DMS53 (cell line): ENCODE measurements at regions not wholly inside any gene's neighbourhood (a gene's known extent, or its start where the extent isn't known, plus 50 kb on each side); places are given as distances from the start of the nearest gene placed in this dataset.
"Not testable (repeated sequence)": the region's sequence is repeated elsewhere in the genome, so short reads cannot be mapped to it uniquely, and the experiment has no call there.

Source experiments
- DNase-seq: peaks from one replicate; lab custom pipeline; 2025; lab: John Stamatoyannopoulos, UW

DNA sequence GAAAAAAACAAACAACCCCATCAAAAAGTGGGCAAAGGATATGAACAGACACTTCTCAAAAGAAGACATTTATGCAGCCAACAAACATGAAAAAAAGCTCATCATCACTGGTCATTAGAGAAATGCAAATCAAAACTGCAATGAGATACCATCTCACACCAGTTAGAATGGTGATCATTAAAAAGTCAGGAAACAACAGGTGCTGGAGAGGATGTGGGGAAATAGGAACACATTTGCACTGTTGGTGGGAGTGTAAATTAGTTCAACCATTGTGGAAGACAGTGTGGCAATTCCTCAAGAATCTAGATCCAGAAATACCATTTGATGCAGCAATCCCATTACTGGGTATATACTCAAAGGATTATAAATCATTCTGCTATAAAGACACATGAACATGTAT, 85.5 kb upstream of the WSB1 start:
- not testable (repeated sequence) for DNase-seq

DNA sequence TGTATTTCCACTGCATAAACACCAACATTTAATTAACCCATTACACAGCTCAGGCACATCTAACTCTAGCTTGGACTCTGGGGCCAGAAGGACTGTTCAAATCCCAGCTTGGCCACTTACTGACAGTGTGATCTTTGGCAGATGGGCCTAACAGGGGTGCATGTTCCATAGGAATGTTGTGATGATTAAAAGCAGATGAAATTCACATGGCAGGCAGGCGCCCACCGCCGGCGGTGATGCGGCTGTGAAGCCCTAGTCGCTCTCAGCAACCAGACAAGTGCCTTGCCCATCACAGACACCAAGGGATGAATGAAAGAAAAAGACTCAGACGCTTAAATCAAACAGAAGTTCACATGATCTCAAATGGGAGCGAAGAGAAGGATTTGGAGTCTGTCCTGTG, 84.6 kb upstream of the WSB1 start:
- no peak for DNase-seq

DNA sequence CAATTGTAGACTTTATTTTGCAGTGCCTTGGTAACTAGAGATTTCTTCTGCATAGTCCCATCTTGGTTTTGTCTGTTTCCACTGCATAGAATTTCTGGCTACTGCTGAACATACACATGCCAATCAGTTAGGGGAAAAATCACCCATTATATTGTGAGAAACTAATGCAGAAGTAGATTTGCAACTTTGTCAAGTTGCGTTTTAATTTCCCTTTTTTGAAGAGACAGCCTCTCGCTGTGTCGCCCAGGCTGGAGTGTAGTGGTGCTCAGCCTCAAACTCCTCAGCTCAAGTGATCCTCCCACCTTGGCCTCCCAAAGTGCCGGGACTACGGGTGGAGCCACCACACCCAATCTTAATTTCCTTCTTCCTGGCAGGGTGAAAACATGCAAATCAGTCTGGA, 83.1 kb upstream of the WSB1 start:
- not testable (repeated sequence) for DNase-seq

DNA sequence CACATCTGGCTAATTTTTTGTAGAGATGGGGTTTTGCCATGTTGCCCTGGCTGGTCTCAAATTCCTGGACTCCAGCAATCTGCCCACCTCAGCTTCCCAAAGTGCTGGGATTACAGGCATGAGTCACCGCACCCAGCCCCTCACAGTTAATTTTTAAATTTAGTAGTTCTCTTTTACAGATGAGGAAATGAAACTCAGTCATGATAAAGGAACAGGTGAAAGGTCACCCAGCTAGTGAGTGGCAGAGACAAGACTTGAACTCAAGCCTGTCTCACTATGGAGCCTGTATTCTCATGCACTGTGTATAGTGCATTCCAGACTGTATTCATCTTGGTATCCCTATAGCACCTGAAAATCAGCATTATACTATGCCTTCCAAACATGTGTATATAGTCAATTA, 77.1 kb upstream of the WSB1 start:
- DNase-seq, result no peak

DNA sequence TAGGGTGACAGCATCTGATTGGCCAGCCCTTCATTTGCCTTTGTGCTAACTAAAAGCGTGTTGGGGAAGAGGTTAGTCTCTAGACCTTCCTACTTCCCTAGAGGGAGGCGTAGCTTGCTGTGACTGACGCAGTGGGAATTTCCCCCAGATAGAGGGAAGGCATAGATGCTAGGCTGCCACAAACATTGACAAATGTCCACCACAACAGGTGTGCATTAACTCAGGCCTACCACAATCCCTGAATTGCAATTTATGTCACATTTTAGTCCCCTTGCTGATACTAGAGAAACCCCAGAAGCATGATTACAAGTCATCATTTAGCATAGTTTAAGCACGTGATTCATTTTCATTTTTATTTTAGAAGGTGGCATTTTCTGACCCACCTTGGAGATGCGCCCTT, 76.3 kb upstream of the WSB1 start:
- DNase-seq, result no peak

DNA sequence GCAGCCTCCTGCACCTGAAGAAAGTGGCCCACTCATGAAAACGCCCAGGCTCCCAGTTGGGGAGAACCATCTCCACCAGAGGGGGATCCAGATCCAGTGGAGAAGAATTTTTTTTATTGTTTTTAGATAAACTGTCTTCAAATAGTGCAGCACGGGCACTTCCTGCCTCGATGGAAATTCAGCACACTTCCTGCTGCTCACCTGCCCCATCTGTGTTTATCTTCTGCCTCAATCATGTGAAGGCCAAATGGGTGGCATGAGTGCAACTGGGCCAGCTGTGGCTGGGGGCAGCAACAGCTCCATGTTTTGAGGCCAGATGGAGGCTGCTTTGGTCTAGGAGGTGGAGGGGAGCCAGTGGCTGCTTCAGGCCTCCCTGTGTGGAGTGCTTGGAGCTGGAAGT, 75.9 kb upstream of the WSB1 start:
- no peak for DNase-seq

DNA sequence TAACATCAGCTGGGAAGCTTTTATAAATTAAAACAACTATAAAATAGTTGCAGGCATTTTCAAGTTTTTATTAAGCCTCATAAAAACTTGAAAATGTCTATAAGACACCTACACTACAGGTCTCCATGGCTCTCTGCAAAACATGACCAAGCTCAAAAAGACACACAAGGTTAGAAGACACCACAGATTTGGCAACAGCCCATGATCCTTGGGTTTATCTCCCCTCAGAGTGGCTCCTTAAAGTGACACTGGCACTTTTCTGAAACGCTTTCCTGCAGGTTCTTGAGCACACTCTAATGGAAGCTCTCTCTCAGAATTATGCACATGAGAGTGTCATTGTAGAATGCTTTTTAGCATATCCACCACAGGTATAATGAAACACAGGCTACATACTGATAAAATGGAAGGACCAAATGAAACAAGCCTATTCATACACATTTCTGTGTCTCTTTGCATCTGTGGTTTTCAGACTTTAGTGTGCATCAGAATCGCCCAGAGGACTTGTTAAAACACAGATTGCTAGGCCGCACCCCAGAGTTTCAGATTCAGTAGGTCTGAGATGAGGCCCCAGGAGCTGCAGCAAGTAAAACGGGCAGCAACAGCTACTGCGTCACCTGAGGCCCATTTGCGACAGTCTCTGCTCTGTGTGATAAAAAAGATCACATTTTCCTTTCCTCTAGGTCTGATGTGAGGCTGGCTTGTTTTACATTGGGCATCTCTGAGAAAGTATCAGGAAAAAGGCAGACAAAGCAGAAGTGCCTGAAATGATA, 75.0 kb upstream of the WSB1 start:
- no peak for DNase-seq

DNA sequence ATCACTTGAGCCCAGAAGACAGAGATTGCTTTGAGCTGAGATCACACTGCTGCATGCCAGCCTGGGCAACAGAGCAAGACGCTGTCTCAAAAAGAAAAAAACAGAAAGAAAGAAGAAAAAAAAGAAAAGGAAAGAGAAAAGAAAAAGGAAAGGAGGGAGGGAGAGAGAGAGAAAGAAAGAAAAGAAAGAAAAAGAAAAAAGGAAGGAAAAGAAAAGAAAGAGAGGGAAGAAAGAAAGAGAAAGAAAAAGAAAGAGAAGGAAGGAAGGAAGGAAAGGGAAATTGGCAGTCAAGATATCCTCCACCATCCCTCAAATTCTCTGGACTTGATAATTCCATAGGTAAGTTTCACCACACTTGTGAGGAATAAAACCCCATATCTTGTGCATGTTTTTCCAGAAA, 71.4 kb upstream of the WSB1 start:
- no peak for DNase-seq

DNA sequence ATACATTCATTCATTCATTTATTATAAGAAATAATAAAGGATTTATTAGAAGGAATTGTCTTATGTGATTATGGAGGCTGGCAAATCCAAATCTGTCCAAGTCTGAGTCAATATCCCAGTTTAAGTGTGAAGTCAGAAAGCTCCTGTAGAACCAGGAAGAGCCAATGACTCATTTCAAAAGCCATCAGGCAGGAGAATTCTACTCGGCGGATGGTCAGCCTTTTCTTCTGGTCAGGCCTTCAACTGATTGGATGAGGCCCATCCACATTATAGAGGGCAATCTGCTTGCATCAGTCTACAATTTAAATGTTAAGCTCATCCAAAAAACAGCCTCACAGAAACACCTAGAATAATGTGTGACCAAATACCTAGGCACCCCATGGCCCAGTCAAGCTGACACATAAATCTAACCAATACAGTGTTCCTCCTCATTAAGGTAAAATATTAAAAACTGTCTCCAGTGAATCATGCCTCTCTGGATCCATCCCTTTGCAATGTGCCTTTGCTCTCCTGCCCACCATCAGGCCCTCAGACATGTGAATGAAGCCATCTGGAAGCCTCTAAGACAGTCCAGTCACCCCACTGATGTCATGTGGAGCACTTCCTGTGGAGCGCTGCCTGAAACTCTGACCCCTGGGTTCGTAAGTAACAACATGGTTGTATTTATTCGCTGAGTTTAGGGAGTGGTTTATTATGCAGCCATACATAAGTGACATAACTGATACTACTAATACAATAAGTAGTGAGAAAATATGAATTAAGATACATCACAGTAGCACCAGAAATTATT, 69.2 kb upstream of the WSB1 start:
- DNase-seq, result peak; percentile 64

DNA sequence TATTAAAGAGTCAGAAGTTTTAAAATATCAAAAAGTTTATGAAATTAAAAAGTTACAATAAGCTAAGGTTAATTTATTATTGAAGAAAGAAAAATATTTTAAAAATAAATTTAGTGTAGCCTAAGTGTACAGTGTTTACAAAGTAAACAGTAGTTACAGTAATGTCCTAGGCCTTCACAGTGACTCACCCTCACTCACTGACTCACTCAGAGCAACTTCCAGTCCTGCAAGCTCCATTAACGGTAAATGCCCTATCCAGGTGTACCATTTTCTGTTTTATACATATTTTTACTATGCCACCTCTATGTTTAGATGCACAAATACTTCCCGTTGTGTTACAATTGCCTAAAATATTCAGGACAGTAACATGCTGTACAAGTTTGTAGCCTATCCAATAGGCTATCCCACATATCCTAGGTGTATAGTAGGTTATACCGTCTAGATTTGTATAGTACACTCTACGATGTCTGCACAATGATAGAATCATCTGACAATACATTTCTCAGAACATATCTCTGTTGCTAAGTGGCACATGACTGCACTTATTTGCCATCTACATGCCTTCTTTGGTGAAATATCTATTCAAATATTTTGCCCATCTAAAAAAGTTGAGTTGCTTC, 67.2 kb upstream of the WSB1 start:
- peak; percentile 85 for DNase-seq

DNA sequence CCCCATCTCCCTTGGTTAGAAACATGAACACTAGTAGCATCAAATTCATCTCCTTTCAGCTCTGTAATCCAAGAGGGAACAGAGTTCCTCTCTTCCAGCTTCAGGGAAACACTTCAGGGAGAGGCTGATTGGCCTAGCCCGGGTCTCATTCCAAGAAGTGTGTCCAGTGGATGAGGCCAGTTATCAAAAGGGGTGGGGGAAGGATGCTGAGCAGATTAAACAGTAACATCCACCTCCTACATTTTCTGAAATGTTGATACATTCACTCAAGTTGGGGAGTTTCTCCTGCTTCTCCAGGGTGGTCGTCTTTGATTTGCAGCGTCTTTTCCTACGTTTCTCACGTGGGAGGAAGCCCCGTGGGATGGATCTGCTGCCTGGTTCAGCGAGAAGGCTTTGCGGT, 62.9 kb upstream of the WSB1 start:
- no peak for DNase-seq

DNA sequence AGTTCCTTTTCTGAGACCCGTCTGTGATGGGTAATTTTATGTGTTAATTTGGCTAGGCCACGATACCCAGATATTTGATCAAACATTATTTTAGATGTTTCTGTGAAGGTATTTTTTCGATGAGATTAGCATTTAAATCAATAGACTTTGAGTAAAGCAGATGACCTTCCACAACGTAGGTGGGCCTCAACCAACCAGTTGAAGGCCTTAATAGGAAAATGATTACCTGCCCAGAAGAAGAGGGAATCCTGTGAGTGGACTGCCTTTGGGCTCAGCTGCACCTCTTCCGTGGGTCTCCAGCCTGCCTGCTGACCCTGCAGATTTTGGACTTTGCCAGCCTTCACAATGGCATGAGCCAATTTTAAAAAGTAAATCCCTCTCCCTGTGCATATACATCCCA, 61.6 kb upstream of the WSB1 start:
- DNase-seq, result no peak

DNA sequence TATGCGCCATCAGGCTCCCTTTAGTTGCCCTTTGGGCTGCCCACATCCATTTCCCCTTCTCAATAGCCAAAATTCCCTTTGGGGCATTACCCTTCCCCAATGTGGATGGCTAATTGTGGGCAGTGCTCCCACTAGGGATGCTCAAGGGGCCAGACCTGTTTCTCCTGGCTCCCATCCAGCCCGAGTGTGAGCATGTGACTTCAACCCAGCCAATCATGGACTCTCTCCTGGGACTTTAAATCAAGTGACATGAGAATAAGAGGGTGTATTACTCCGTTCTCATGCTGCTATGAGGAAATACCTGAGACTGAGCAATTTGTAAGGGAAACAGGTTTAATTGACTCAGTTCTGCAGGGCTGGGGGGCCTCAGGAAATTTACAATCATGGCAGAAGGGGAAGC, 60.9 kb upstream of the WSB1 start:
- DNase-seq, result no peak

DNA sequence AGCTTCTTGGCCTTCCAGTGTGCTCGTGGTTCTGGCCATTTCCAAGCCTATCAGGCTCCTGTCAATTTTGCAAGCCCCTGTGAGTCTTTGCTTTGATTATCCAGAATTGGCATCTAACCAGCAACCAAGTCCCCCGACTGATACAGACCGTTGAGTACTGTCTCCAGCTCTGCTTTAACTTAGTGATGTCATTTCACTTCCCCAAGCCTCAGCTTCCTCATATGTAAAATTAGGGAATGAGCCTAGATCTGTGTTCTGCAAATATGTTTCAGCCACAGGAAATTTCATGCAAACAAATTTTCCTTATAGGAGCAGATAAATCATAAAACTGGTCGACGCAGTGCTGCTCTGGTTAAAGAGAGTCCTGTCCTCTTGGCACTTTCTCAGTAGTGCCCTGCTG, 60.1 kb upstream of the WSB1 start:
- no peak for DNase-seq

DNA sequence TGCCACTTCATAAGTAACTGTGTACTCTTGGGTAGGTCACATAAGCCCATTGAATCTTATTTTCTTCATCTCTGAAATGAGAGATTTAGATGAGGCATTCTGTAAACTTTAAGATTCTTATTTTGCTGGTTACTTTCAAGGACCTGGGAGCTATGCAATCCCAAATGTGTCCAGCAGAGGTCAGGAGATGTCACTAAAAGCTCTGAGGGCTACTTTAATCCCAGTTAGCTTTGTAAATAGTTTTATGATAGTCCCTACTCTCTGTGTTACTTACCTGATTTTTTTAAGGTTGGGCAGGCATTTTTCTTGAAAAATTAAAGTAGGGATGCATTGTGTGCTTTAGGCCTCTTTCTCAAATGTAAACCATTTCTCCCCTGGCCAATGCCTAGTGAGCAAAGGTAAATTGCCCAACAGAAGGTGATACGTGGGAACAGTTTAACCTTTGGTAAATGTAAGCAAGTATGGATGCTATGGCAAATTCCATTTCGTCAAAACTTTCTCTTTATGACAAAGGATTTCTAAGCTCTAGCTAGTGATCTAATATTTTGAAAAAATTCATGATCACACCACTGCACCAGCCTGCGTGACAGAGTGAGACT, 57.1 kb upstream of the WSB1 start:
- peak; percentile 85 for DNase-seq

DNA sequence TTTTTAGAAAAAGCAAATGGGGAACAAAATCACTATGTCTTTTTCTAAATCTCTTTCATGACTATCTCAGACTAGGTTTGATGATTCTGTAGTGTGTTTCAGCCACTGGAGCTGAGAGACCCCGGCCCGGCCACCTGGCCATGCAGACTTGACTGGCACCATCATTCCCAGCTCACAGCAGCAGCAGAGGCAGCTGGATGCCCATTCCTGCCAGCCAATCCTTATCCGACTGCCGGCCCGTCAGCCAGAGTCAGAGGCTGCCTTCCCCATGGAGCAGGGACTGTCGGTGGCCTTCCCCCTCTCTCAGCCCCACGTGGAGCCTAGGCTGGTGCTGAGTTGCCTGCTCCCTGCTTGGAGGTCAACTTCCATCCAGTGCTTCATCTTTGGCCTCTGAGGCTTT, 56.0 kb upstream of the WSB1 start:
- DNase-seq, result no peak

DNA sequence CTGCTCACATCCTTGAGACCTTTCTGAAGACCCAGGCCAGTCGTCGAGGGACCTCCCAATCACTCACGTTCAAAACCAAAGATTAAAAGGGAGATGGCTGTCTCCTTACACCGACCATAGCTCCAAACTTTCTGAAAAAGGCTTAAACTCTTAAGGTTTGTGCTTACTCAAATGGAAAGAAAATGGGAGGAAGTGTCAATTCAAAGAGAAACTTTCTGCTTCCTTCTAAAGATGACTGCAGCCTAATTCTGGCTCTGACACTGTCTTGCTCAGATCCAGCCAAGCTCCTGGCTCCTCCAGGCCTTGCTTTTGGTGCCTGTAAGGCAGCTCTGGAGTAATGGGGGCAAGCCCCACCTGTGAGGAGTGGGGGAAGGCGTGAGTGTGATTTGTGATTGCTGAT, 54.9 kb upstream of the WSB1 start:
- DNase-seq, result no peak

DNA sequence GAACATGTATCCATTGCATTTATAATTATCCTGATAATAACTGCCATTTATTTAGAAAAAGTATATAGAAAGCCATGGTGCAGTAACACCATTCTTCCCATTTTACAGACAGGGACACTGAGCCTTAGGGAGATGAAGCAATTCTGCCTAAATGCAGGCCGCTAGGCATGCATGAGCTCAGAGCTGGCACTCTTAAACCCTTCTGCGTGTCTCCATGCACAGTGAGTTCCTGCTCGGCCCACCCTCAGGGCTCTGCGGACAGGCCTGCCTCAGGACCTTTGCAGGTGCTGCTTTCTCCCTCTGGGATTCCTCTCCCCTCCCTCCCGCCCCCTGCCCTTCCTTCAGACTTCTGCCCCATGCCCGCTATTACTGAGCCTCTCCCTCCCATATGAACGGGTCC, 54.3 kb upstream of the WSB1 start:
- no peak for DNase-seq

DNA sequence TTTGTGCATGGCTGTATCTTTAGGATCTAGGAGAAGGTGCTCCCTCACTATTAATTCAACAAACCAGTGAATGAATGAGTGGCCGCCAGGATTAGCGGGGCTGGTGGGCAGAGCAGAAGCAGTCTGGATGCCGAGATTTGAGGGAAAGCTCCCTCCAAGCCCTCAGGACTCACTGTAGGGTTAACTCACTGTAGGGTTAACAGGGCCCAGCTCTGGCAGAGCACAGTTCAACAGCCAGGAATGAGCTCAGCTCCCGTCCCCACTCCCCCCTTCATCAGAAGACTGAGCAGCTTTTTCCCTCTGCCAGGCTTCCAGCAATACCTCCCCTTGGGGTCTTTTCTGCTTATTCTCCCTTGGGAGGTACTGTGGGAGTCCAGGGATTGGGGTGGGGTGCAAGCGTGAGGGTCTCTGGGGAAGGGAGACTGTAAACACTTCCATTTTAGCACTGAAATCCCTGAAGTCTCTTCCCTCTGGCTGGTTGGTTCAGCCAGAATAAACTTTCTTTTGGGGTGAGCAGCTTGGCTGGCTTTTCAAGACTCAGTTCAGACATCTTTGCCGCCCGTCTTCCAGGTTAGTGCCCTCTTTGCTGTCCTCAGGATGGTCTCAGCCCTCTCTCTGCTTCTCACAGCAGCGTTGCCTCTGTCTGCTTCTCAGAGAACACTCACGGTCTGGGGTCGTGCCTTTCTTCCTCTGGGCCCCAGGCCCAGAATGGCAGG, 53.7 kb upstream of the WSB1 start:
- DNase-seq, result no peak

DNA sequence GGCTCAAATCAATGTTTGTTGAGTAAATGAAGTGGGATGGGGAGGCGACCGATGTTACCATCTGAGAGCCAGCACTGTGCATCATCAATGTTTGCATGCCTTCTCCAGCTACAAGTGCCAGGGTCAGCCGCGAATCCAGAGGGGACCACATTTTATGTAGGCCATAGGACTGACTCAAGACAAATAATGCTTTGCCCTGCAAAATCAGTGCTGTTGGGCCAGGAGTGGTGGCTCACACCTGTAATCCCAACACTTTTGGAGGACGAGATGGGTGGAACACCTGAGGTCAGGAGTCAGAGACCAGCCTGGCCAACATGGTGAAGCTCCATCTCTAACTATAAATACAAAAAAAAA, 53.1 kb upstream of the WSB1 start:
- no peak for DNase-seq

DNA sequence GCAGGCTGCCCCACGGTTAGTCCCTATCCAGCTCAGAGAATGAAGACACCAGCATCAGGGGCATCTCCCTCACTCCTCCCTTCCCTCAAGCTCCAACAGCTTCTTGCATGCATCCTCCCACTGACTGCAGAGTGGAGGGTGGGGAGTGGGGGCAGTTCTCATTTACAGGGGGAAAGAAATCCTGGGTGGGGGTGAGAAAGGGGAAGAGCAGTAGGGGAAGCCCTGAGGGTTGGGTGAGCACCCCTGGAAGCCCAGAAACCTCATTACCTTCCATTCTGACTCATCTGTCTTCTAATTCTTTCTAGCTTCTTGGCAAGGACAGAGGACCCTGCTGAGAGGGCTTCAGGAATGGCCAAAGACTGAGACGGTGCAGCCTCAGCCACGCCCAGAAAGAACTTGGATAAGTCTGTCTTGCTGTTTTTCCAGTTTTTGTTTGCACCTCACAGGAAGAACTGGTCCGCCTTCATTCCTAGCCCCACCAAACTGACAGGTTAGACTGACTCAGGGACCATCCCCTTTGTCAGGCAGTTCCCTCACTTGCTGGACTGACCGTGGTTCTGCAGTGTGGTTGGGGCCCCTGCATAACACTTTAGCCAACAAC, 52.5 kb upstream of the WSB1 start:
- peak; percentile 61 for DNase-seq

DNA sequence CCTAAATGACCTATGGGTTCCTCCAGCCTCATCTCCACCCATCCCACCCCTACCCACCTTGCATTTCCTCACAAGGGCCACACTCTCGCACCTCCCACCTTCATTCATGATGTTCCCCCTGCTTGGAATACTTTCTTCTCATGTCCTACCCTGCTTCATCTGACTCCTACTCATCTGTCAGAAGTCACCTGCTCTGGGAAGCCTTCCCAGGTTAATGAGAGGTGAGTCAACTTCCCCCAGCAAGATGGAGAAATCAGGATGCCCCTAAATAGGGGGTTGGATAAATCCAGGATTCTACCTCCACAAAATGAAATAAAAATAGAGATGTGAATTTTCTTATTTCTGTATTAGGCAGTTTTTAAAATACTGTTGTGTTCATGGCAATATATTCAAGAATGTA, 51.0 kb upstream of the WSB1 start:
- DNase-seq, result peak; percentile 28
